ENCODE measurements at regions not wholly inside any gene's neighbourhood (a gene's known extent, or its start where the extent isn't known, plus 50 kb on each side); places are given as distances from the start of the nearest gene placed in this dataset.
"Not testable (repeated sequence)": the region's sequence is repeated elsewhere in the genome, so short reads cannot be mapped to it uniquely, and the experiment has no call there.

DNA sequence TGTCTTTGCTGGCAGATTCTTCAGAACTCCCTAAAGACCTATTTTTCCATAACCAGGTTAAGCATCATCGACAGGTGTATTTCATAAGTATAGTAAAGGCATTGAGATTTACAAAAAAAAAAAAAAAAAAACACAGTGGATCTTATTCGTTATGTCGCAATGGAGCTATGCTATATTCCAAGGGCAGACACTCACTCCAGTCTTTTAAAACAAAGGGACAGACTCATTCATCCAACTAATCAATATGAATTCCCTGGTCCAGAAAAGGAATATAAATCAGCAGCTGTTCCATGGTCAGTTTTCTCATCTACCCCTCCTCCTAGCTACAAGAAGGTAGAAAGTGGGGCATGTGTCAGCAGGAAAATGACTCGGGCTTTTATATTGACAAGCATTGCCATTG is 97.7 kb upstream of the MON1B start:
- ChIA-PET CTCF (no interaction called here), POLR2A (no interaction called here)
- TF ChIP-seq CTCF (IDR thresholded peaks at IDR 0.05; ENCODE audit: insufficient read depth, low read length, missing control alignments): no peak
- DNase-seq (ENCODE audit: low read depth, low spot score): no peak
- no peak overlapping the region for H3K4me3 ChIP-seq (ENCODE audit: low read depth, low read length)

DNA sequence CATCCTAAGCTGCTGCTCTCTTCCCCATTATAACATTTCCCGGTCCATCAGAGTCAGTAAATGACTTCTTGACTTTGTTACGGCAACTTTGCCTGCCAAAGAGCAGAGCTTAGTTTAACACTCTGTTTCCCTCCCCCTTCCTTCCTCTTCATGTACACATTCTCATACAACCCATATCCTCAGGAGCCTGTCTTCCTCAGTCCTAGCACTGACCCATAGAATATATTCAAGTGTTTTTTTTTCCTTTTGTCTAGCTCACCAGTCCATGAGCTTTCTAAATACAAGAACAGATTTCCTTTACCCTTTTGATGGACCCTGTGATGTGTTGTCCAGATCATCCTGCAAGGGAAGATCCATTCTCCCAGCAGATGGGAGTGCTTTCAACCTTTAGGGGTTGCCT is 97.0 kb upstream of the MON1B start:
- CTCF ChIA-PET: no interaction called here
- TF ChIP-seq CTCF (IDR thresholded peaks at IDR 0.05; ENCODE audit: insufficient read depth, low read length, missing control alignments): no peak

DNA sequence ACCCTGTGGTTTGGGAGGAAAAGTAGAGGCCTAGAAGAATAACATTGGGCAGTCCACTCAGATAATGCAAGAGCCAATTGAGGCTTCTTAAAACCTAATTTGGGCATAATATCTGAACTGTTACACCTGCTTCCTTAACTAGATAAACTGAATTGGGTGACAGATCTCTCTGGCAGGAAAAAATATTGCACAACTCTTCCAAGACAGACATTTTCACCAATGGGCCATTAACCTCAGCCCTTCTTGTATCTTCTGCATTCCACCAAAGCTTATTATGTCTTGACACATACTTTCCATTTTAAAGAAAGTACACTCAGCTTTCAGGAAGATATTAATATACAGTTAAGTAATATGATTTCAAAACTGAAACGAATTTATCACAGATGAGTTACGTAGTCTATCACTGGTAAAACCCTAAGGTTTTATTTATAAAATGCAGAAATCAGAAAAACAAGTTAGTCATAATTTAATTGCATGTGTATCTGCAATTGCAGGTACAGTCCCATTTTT is 79.9 kb upstream of the MON1B start:
- POLR2A ChIA-PET: no interaction called here
- no peak for DNase-seq (ENCODE audit: low read depth, low spot score)
- CTCF ChIA-PET: no interaction called here
- no peak overlapping the region for H3K4me3 ChIP-seq (ENCODE audit: low read depth, low read length)
- no peak for TF ChIP-seq CTCF (IDR thresholded peaks at IDR 0.05; ENCODE audit: insufficient read depth, low read length, missing control alignments)

More for the DNA sequence above, 97.0 kb upstream of the MON1B start:
- POLR2A ChIA-PET: no interaction called here
- H3K4me3 ChIP-seq (ENCODE audit: low read depth, low read length): no peak overlapping the region
- DNase-seq (ENCODE audit: low read depth, low spot score): no peak

GRCh38 chr16:77112746-77113145 is 78.2 kb upstream of the MON1B start:
- CTCF ChIA-PET: no interaction called here
- H3K4me3 ChIP-seq (ENCODE audit: low read depth, low read length): no peak overlapping the region
- DNase-seq (ENCODE audit: low read depth, low spot score): no peak
- POLR2A ChIA-PET: no interaction called here
- no peak for TF ChIP-seq CTCF (IDR thresholded peaks at IDR 0.05; ENCODE audit: insufficient read depth, low read length, missing control alignments)

DNA sequence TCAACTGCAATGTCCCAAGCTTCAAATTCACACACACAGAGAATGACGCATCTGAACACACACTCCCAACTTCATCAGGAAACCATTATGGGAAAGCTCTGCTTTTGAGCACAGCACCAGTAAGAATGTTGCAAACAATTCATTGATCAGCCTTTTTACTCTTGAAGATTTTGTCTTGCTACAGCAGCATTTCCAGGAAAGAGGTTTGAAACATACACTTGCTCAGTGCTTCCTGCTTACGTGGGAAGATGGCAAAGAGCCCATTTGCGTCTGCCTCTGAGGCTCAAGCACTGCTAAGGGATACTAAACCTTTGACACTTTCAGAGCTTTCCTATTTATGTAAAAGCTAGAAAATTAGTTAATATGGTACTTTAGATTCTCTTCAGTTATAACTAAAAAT is 77.2 kb upstream of the MON1B start:
- no peak overlapping the region for H3K4me3 ChIP-seq (ENCODE audit: low read depth, low read length)
- CTCF ChIA-PET: no interaction called here
- no peak for TF ChIP-seq CTCF (IDR thresholded peaks at IDR 0.05; ENCODE audit: insufficient read depth, low read length, missing control alignments)
- no peak for DNase-seq (ENCODE audit: low read depth, low spot score)
- POLR2A ChIA-PET: no interaction called here

DNA sequence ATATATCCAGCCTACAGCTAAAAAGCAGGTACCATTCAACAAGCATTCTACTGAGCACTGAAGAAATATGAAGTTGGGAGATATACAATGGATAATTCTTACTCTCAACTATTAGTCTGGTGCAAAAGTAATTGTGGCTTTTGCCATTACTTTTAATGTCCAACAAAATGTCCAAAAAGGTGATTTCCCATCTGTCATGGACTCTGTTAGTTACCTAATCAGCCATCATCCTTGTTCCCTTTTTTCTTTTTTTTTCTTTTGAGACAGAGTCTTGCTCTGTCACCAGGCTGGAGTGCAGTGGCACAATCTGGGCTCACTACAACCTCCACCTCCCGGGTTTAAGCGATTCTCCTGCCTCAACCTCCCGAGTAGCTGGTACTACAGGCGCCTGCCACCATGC is 76.6 kb upstream of the MON1B start:
- DNase-seq (ENCODE audit: low read depth, low spot score); CTCF ChIA-PET; POLR2A ChIA-PET; H3K4me3 ChIP-seq (ENCODE audit: low read depth, low read length): not testable (repeated sequence)

GRCh38 chr16:77116856-77117255 is 74.1 kb upstream of the MON1B start:
- TF ChIP-seq CTCF (IDR thresholded peaks at IDR 0.05; ENCODE audit: insufficient read depth, low read length, missing control alignments): no peak
- DNase-seq (ENCODE audit: low read depth, low spot score): no peak
- CTCF ChIA-PET: no interaction called here
- POLR2A ChIA-PET: no interaction called here
- no peak overlapping the region for H3K4me3 ChIP-seq (ENCODE audit: low read depth, low read length)
